Activated T-helper 9 cell treated with anti-CD3 and anti-CD28 coated beads, Interleukin-2, amount 50 U/mL, for 16 hours (primary cell): ENCODE measurements at regions not wholly inside any gene's neighbourhood (a gene's known extent, or its start where the extent isn't known, plus 50 kb on each side); places are given as distances from the start of the nearest gene placed in this dataset.

Experiments used
- DNase-seq: peaks from one replicate; pipeline ENCODE4 v3.0.0-alpha.2; 2020; ENCODE audit warnings: low read depth

DNA sequence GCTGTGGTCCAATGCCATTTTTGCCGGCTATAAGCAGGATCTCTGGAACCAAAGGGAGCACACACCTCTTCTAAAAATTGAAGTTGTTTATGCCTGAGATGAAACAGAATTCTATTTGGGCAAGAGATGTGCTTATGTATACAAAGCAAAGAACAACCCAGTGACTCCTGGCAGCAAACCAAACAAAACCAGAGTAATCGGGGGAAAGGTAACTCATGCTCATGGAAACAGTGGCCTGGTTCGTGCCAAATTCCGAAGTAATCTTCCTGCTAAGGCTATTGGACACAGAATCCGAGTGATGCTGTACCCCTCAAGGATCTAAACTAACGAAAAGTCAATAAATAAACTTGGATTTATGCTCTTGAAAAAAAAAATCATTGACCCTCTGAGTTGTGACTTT is 178.7 kb downstream of the CEMIP2 start:
- no peak for DNase-seq

DNA sequence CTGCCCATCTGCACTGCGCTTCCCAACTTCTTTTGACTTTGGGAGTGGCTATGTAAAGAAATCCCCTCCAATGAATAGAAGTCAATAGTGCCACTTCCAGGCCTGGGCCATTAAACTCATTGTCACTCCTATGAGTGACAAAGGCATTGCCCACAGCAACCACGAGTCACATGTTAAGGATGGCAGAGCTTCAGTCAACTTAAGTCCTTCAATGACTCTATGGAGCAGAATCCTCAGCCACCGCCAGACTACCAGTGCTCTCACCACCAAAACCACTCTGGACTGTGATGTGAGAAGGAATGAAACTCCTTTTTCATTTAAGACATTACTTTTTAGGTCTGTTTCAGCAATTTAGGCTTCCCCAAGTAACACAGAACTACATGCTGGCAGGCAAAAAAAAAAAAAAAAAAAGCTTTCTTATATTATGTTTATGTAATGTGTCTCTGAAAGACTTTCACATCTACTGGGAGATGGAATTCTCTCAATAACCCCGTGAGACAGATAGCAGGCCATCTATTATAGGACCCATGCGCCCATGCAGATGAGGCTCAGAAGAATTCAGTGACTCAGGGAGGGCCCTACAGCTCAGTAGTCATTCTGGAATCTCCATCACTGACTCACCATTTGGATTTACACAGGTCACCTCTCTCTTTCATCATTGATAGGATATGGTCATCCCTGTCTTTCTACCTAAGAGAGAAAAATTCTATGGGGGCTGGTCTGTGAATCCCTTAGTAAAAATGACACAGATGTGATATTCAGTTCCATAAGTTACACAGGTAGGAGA is 180.5 kb downstream of the CEMIP2 start:
- DNase-seq = no peak

- no peak for DNase-seq
Observed at GRCh38 chr9:71583792-71584191, 184.5 kb downstream of the CEMIP2 start.

DNA sequence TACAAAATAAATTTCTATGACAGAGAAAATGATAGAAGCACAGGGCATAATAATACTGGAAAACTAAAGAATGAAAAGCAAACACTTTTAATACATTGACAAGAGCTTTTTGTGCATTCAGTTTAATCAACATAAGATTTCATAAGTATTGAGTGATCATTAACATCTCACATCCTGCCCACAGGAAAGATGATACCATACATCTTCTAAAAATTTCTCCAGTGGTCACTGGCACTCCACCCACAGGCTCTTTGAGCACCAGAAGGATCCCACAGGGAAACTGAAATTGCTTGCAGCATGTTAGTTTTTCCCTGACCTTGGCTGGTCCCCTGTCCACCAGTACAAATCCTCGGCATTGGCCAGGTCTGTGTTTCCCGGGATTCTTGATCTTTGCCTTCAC is 186.0 kb downstream of the CEMIP2 start:
- no peak for DNase-seq

DNA sequence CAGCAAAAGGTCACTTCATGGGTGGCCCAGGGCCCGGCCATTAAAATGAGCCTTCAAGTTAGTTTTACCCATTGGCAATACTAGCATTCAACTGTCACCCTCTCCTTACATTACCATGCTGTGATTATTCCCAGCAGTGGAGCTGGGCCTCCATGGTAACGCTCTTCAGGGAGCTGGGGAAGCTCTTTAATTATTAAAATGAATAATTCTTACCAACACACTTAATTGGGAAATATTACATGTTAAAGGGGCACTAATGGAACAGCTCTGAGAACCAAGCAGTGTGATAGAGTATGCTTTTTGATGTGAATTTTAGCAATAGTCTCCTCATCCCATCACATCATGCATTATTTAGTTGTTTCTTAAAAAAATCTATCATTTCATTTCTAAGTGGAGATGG is 187.2 kb downstream of the CEMIP2 start:
- no peak for DNase-seq

DNA sequence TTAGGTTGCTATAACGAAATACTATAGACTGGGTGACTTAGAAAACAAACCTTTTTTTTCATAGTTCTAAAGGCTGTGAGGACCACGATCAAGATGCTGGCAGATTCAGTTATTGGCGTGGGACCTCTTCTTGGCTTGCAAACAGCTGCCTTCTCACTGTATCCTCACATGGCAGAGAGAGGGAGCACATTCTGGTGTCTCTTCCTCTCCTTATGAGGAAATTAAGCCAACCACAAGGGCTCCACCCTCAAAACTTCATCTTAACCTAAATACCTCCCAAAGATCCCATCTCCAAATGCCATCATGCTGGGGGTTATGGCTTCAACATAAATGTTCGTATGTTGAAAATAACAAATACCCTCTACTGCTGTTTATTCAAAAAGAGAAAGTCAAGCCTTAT is 197.1 kb downstream of the CEMIP2 start:
- no peak for DNase-seq

DNA sequence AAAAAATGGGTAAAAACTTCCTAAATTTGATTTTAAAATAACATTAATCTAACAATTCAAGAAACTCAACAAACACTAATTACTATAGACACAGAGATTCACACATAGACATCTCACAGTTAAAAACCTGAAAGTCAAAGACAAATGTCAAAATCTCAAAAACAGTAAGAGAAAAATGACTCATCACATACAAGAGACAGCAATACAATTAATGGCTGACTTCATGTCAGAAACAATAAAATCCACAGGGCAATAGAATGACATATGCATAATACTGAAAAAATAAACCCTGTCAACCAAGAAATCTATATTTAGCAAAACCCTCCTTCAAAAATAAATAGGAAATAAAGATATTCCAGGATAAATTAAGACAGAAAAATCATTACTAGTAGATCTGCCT is 200.4 kb downstream of the CEMIP2 start:
- DNase-seq = no peak

GRCh38 chr9:71562140-71562539 is 206.2 kb downstream of the CEMIP2 start:
- no peak for DNase-seq

GRCh38 chr9:71557310-71557709 is 211.0 kb downstream of the CEMIP2 start:
- no peak for DNase-seq

DNA sequence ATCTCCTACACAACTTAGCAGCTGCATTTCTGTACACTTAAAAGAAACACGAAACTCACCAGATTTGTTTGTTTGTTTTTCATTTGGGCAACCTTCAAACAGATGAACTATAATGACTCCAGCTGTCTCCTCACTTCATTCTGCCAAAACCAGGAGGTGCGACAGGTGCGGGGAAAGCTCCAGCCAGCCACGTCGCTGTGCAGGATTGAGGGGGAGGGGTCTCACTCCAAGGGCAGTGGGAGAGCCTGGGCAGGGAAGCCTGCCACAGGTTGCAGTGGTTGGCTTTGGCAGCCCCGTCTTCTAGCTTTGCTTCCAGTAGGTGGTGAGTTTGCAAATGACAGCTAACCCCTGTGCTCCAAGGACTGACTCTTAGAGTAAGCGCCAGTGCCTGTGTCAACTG is 215.8 kb downstream of the CEMIP2 start:
- DNase-seq = no peak

DNA sequence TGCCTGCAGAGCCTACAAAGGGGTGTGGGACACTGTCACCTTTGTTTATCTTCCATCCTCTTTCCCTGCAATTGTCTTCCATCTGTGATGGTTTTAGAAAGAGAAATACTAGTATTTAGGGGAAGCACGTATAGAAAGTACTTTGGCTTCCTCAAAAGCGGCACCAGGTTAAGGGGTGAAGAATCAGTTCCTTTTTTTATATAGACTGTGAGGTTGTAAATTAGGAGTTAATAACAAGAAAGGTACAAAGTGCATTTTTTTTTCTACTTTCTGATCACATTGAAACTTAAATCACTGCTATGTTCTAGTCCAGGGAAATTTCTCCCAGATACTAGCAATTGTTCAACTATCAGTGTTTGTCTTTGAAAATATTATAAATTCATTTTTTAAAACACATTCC is 219.3 kb downstream of the CEMIP2 start:
- DNase-seq = no peak

DNA sequence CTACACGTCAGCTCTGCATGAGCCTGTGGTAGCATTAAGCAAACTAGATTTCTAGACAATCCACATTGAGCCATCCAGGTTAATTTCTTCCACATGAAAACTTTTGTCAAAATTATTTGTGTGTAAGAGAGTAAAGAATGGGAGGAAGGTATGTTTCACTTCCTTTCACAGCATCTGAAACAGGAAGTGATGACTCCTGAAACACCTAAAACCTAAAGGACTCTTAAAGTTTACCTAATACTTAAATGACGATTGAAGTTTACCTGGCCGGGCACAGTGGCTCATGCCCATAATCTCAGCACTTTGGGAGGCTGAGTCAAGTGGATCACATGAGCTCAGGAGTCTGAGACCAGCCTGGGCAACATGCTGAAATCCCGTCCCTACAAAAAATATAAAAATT is 223.8 kb downstream of the CEMIP2 start:
- DNase-seq = no peak

DNA sequence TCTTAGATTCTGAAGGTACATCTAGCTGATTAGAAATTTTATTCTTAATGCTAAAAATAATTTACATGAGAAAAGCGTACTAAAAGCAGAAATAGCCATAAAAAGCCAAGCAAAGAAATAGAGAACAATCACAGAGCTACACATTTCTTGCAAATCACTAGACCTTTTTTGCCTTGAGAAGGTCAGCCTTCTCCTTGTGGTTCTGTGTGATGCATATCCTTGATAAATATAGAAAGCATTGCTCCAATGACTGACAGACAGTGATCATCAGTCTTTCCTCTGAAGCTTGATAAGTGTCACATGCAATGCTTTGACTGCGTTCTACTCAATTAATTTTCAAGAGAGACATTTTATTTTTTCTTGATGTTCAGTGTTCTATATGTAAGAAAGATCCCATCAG is 226.9 kb downstream of the CEMIP2 start:
- DNase-seq = no peak

- no peak for DNase-seq
Observed at GRCh38 chr9:71524996-71525580, 243.2 kb downstream of the CEMIP2 start.

GRCh38 chr9:71524516-71524915 is 243.8 kb downstream of the CEMIP2 start:
- DNase-seq = no peak

- DNase-seq = no peak
Observed at GRCh38 chr9:71521132-71521531, 247.2 kb downstream of the CEMIP2 start.

GRCh38 chr9:71519098-71519696 is 249.1 kb downstream of the CEMIP2 start:
- DNase-seq = no peak

- no peak for DNase-seq
Observed at GRCh38 chr9:71518045-71518827, 250.1 kb downstream of the CEMIP2 start.

DNA sequence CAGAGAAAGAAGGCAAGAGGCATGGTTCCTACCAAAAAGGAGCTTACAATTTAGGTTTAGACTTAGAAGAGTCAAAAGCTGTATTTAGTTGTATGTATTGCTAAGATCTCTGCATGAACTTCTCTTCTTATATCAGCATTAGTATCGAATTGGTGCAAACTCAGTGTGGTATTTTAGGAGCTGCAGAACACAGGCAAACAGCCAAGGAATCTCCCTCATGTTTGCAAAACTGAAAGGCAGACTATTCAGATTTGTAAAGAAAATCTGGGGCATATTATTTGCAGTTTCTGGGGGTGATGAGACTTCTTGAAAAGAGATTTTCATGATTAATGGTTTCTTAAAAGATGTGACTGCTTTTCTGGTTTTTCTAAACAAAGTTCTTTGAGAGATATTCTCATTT is 252.7 kb downstream of the CEMIP2 start:
- DNase-seq = no peak

GRCh38 chr9:71515107-71515506 is 253.2 kb downstream of the CEMIP2 start:
- no peak for DNase-seq

- no peak for DNase-seq
Observed at GRCh38 chr9:71514344-71514975, 253.9 kb downstream of the CEMIP2 start.

DNA sequence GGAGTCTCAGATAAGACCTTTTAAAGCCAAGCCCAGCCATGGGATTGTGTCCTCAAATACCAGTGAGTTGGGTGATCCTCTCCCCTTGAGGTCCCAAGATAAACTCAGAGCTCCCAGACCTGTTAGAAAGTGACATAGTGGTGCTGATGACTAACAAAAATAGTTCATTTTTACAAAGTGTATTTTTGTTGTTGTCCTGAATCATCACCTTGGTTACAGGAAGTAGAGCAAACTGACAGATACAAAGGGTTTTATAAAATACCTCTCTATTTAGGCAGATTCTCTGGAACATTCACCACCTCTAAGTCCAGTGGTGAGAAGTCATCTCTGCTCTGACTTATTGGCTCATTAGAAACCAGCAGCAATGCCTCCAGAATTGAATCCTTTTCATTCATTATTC is 259.3 kb downstream of the CEMIP2 start:
- DNase-seq = no peak
